C4-2B (cell line): ENCODE measurements at regions not wholly inside any gene's neighbourhood (a gene's known extent, or its start where the extent isn't known, plus 50 kb on each side); places are given as distances from the start of the nearest gene placed in this dataset.
"Not testable (repeated sequence)": the region's sequence is repeated elsewhere in the genome, so short reads cannot be mapped to it uniquely, and the experiment has no call there.

Experiments used
- H3K27ac ChIP-seq: fragments of 450-650 bp; 2 replicates; pipeline ENCODE4 v1.5.1; 2017
- CTCF ChIP-seq: fragments of 450-650 bp; conservative IDR thresholded peaks from 2 replicates; pipeline ENCODE4 v1.5.1; 2017; ENCODE audit warnings: mild to moderate bottlenecking
- ZFX ChIP-seq: fragments of 450-650 bp; IDR thresholded peaks from 2 replicates; pipeline ENCODE4 v1.6.1; 2017

- no peak overlapping the region for H3K27ac ChIP-seq
- TF ChIP-seq CTCF (no peak), ZFX (no peak)
Observed at GRCh38 chr4:138866314-138866713, 149.3 kb upstream of the NOCT start.

DNA sequence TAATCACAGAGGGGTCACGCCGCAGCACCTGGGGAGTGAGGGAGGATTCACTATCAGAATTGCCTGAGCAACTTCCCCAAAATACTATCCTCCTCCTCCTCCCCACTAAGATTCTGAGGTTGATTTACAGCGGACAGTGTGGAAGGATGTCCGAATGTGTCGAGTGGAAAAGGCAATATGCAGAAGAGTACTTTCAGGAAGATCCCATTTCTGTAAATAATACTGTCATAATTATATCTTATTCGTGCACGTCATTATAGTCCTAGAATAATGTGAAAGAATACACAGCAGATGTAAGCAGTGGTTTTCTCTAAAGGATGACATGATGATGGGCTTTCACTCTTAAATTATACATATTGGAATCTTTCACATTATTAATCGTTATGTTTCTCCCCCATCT lies 149.8 kb upstream of the NOCT start:
- TF ChIP-seq CTCF (no peak), ZFX (no peak)
- H3K27ac ChIP-seq = no peak overlapping the region

DNA sequence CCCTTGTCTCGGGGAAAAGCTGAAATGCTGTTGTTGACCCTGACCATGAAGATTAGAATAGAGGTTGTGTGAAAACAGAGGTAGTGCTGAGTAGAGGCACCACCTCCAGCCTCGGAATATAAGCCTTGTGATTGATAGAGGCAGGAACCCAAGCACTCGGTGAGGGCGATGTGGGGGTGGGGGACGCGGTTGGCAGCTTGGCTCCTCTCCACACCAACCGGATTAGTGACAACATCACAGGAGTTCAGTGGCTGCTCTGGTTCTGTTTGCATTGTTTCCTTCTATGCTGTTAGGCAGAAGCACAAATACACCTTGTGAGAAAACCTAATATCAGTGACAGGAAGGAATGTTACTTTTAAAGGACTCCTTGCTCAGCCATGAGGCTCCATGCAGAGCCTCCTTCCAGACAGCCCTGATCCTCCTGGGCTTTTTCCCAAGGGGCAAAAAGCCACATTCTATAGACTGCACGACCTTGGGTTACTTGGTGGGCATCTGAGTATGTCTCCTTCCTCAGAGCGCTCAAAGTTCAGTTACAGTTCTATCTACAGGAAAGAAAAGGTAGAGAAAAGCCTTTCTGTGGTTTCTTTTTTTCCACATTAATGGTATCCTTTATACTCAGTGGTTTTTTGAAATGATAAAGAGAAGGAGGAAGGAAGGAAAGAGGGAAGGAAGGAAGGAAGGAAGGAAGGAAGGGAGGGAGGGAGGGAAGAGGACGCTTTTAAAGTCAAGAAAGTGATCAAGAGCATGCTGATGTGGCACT lies 150.4 kb upstream of the NOCT start:
- no peak for TF ChIP-seq CTCF
- no peak for TF ChIP-seq ZFX
- H3K27ac ChIP-seq = no peak overlapping the region

GRCh38 chr4:138863160-138863559 lies 152.4 kb upstream of the NOCT start:
- TF ChIP-seq ZFX (no peak), CTCF (no peak)
- no peak overlapping the region for H3K27ac ChIP-seq

DNA sequence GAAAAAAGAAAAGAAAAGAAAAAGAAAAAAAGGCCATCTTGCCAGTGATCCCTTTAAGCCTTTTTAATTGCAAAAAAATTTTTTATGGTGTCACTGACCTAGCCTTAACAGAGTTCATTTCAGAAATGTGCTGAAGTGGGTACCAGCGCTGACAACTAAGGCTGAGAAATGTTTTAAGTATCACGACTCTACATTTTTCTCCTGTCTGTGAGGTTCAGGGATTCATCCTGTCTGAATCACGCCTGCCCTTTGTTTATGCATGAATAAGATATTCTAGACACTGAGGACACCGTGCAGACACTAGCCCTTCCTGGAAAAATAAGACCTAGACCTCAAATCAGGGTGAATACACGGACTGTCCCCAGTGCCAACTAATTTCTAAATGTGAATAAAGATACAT lies 154.4 kb upstream of the NOCT start:
- no peak for TF ChIP-seq CTCF

DNA sequence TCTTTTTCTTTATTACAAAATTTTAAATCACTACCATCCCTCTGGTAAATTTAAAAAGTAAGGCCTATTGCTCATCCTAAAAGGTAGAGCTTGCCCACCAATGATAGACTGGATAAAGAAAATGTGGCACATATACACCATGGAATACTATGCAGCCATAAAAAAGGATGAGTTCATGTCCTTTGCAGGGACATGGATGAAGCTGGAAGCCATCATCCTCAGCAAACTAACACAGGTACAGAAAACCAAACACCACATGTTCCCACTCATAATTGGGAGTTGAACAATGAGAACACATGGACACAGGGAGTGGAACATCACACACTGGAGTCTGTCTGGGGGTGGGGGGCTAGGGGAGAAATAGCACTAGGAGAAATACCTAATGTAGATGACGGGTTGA lies 155.2 kb upstream of the NOCT start:
- not testable (repeated sequence) for H3K27ac ChIP-seq

More for the DNA sequence above, 154.4 kb upstream of the NOCT start:
- no peak overlapping the region for H3K27ac ChIP-seq

GRCh38 chr4:138859254-138859653 lies 156.3 kb upstream of the NOCT start:
- H3K27ac ChIP-seq = no peak overlapping the region
- TF ChIP-seq ZFX (no peak), CTCF (no peak)

DNA sequence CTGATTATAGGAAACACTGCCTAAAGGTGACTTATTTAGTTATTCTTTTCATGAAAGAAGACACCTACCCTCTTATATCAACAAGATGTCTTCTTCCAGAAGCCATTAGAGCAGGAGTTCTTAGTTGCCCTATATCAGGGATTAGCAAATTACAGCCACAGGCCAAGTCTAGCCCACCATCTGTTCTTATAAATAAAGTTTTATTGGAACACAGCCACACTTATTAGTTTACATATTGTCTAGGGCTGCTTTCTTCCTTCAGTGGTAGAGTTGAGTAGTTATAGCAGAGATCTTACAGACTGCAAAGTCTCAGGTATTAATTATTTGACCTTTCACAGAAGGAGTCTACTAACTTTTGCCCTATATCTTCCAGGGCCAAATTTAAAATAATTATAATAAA lies 157.2 kb upstream of the NOCT start:
- H3K27ac ChIP-seq = no peak overlapping the region
- TF ChIP-seq ZFX = no peak
- TF ChIP-seq CTCF = no peak
